ENCODE measurements at regions not wholly inside any gene's neighbourhood (a gene's known extent, or its start where the extent isn't known, plus 50 kb on each side); places are given as distances from the start of the nearest gene placed in this dataset.

DNA sequence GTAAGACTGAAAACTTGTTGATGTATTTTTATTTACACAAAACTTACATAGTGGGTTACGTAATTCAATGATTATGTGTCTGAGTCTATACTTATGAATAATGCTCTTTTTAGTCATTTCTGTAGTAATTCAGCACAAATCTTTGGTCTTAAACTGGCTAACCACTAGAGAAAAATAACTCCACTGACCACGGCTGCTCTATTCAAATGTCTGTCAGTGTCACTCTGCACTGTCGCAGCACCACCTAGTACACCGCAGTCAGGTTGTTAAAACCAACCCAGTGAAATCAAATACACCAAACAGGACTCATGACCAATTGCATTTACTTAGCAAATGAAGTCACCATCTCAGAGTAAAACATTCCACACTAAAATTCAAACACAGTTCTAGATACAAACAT, 93.5 kb upstream of the CCDC28A start:
- Histone ChIP-seq H3K36me3 (no peaks in the 10 kb centered on the region), H3K9me3 (no peaks in the 10 kb centered on the region), H3K27me3 (no peaks in the 10 kb centered on the region), H3K4me1 (peaks cover 0 to 11% (median 0%) of the 10 kb centered on the region in 4 donors), H3K4me3 (no peak overlapping the region), H3K27ac (no peak overlapping the region)
- intact Hi-C loops (cut with DNase I; ENCODE audit: low total_unique reads) = no loop called here
- TF ChIP-seq, protein P1, sequence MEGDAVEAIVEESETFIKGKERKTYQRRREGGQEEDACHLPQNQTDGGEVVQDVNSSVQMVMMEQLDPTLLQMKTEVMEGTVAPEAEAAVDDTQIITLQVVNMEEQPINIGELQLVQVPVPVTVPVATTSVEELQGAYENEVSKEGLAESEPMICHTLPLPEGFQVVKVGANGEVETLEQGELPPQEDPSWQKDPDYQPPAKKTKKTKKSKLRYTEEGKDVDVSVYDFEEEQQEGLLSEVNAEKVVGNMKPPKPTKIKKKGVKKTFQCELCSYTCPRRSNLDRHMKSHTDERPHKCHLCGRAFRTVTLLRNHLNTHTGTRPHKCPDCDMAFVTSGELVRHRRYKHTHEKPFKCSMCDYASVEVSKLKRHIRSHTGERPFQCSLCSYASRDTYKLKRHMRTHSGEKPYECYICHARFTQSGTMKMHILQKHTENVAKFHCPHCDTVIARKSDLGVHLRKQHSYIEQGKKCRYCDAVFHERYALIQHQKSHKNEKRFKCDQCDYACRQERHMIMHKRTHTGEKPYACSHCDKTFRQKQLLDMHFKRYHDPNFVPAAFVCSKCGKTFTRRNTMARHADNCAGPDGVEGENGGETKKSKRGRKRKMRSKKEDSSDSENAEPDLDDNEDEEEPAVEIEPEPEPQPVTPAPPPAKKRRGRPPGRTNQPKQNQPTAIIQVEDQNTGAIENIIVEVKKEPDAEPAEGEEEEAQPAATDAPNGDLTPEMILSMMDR (IDR thresholded peaks at IDR 0.05) = no peak
- no peak for DNase-seq

DNA sequence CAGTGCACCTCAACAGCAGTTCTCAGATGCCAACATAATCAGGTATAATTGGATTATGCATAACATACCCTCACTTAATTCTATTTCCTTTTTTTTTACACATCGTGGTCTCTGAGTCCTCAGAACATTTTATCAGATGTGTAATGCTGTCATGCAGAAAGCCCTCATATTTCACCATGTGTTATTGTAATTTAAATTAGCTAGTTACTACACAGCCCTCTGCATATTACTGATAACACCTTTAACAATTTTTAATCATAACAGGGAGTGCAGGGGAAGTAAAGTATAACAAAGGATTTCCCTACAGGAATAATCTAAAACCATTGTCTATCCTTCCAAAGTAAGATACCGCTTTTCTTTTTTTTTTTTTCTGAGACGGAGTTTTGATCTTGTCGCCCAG, 91.9 kb upstream of the CCDC28A start:
- Histone ChIP-seq H3K9me3 (no peaks in the 10 kb centered on the region), H3K36me3 (no peaks in the 10 kb centered on the region), H3K4me3 (no peak overlapping the region), H3K27me3 (no peaks in the 10 kb centered on the region), H3K4me1 (peaks cover 0 to 11% (median 0%) of the 10 kb centered on the region in 4 donors), H3K27ac (no peak overlapping the region)
- TF ChIP-seq, protein P1 (IDR thresholded peaks at IDR 0.05) = no peak
- intact Hi-C loops (cut with DNase I; ENCODE audit: low total_unique reads) = no loop called here
- no peak for DNase-seq

DNA sequence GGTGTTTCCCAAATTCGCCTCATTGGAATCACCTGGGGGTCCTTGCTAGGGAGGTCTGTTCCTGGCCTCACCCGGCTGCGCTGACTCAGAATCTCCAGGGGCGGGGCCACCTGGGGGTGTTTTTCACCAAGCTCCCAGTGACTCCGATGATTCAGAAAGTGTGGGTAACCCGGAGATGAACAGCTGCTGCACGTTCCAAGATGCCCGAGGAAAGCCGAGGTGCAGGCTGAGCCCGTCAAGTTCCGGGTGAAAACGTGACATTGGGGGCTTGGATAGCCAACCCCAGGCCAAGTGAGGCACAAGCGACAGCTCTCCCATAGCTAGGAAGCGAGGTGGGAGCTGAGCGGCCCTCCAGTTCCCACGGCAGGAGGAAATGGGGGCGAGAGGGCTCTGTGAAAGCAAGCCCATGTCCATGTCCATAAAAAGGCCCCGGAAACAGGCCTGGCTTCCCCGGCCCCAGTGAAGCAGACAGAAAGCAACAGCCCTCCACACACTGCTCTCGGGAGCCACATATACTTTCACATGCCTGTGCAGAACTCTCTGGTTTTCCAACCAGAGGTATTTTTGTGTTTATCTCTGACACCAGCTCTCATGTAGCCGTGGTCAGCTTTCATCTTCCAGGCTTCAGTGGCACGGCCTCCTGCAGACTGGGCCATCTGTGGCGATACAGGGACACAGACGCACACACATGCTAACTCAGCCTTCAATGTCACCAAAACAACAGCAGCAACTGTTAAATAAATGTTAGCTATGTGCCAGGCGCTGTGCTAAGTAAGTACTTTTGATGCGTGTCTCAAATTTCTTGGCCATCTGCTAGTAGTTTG, 90.7 kb upstream of the CCDC28A start:
- H3K27ac ChIP-seq = peak overlapping the region; percentile 24 to 31
- intact Hi-C loops (cut with DNase I; ENCODE audit: low total_unique reads) = no loop called here
- no peak for DNase-seq
- H3K27me3 ChIP-seq = no peaks in the 10 kb centered on the region
- no peaks in the 10 kb centered on the region for H3K9me3 ChIP-seq
- H3K4me3 ChIP-seq = peak overlapping the region; percentile 16 to 26
- H3K36me3 ChIP-seq = no peaks in the 10 kb centered on the region
- peaks cover 0 to 11% (median 0%) of the 10 kb centered on the region in 4 donors for H3K4me1 ChIP-seq
- TF ChIP-seq, protein P1 (IDR thresholded peaks at IDR 0.05) = no peak

DNA sequence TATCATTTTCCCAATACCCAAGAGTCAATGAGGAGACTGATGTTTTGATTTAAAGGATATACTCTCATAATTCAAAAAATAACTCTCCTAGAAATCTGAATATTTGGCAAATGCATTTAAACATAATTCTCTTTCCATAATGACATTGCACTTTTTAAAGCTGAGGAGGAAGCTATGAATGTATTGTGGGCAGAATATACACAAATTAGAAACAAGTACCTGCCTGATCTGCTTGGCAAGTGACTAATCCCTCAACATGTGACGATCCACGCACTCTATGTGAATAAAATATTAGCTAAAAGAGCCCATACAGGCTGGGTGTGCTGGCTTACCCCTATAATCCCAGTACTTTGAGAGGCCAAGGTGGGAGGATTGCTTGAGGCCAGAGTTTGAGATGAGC, 88.3 kb upstream of the CCDC28A start:
- peaks cover 0 to 11% (median 0%) of the 10 kb centered on the region in 4 donors for H3K4me1 ChIP-seq
- TF ChIP-seq, protein P1 (IDR thresholded peaks at IDR 0.05) = no peak
- DNase-seq = no peak
- no peak overlapping the region for H3K4me3 ChIP-seq
- H3K36me3 ChIP-seq = no peaks in the 10 kb centered on the region
- no peaks in the 10 kb centered on the region for H3K27me3 ChIP-seq
- no peaks in the 10 kb centered on the region for H3K9me3 ChIP-seq
- intact Hi-C loops (cut with DNase I; ENCODE audit: low total_unique reads) = no loop called here
- no peak overlapping the region for H3K27ac ChIP-seq

DNA sequence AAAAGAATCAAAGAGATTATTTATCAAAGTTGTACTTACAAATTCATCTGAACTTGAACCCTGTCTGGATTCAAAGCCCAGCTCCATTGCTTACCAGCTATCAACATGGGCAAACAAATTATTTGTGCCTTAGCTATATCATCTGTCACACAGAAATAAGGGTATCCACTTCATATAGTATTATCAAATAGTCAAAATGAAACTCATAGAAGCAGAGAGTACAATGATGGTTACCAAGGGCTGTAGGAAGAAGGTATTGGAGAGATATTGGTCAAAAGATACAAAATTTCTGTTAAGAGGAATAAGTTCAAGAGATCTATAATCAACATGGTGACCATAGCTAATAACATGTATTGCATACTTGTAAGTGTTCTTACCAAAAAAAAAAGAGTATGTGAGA, 87.8 kb upstream of the CCDC28A start:
- Histone ChIP-seq H3K27me3 (no peaks in the 10 kb centered on the region), H3K4me3 (no peak overlapping the region), H3K36me3 (no peaks in the 10 kb centered on the region), H3K4me1 (peaks cover 0 to 11% (median 0%) of the 10 kb centered on the region in 4 donors), H3K27ac (no peak overlapping the region), H3K9me3 (no peaks in the 10 kb centered on the region)
- TF ChIP-seq, protein P1 (IDR thresholded peaks at IDR 0.05) = no peak
- no peak for DNase-seq
- intact Hi-C loops (cut with DNase I; ENCODE audit: low total_unique reads) = no loop called here

Measured in tibial artery (tissue), 4 donors.